ENCODE measurements at regions not wholly inside any gene's neighbourhood (a gene's known extent, or its start where the extent isn't known, plus 50 kb on each side); places are given as distances from the start of the nearest gene placed in this dataset.

DNA sequence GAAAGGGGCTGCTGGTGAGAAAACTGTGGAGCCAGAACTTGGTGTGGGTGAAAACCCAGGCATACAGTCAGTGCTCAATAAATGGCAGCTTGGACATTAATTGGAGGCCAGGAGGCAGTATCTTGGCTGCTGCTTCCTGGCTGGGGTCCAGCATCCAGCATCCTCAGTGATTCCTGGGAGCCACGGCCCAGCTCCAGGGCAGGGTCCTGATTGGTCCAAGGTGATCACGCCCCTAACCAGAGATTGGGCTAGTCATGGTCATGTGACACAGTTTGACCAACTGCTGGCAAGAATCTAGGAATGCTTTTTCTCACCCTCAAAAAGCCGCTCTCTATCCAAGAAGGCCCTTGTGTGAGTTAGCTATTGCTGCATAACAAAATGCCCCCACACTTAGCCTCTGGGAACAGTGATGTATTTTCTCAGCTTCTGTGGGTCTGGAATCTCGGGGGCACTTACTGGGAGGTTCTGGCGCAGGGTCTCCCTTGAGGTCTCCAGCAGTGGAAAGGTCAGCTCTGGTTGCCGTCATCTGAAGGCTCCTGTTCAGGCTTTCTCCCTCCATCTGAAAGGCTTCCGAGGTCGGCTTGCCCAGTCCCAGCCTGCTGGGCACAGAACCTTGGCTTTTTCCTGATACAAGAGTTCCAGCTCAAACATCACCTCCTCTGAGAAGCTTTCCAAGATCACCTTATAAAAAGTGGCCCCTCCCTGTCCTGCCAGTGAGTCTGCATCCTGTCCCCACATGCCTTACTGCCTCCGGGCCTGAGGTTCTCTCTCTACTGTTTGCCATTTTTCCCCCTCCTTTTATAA is 119.2 kb upstream of the NCOR2 start:
- DNase-seq = no peak

DNA sequence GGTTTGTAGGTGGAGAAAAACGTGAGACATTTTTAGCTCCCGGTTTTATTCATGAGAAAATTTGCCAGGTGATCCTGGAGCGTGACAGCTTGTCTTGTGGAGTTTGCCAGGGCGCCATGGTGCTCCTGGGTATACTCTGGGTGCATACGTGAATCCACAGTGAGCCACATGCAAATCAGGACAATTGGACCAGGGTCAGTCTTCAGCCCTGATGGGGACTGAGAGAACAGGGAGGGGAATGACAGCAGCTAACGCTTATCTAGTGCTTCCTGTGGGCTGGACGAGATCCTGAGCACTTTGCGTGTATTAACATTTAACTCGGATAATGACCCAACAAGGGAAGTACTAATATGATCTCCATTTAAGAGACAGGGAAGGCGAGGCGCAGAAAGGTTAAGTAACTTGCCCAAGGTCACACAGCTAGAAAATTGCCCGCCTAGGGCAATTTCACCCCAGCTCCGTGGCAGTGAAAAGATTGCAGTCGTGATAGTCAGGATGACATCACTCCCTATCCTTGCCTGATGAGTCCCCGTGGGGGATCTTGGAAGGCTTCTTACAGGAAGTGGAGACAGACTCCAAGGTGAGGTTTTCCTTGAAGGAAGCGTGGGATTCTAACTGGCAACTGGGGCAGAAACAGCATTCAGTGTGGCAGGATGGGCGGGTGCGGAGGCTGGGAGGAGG is 118.4 kb upstream of the NCOR2 start:
- no peak for DNase-seq

DNA sequence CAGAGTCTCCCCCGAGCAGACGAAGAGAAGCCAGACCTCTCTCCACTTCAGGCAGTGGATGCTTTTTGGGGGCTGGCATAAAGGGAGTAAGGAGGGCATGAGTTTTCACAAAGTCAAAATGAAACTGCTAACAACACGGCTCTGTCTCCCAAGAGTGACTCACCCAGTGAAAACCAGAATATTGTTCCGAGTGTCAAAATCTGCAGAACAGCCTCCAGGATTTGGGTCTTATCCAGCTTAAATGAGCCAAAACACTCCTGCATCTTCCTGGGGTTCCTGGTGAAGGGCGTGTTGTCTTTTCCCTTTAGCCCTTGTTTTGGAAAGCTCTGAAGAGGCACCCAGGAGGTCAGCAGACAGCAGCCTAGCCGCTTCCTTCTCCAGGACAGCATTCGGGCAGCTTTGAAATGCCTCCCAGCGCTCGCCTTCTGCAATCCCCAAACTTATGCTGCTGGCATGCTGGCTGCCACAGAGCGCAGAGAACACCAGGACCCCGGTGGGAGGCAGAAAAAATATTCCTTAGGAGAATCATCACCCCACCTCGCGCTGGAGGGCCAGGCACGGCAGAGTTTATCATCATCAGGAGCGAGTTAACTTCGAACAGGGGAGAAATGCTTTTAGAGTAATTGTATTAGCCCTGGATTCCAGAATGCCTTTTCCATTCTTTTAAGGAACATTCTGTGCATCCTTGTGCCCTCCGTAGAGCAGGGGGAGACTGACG is 117.7 kb upstream of the NCOR2 start:
- DNase-seq = no peak

DNA sequence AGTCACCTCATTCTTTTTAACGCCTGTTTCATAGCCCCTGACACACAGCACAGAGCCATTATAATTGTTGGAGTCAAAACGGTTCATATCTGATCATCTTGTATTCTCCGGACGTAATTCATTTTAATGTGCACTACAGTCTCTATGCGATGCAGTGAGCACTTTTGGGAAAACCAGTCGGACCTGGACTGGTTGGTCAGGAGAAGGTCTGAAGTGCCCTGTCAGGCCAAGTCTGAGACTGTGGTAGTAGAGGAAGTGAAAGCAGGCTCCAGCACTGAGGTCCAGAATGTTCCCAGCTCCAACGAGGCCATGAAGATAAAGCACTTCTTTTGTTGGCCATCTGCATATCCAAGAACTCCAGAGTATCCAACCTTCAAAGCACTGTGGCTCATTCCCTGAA is 117.1 kb upstream of the NCOR2 start:
- no peak for DNase-seq

DNA sequence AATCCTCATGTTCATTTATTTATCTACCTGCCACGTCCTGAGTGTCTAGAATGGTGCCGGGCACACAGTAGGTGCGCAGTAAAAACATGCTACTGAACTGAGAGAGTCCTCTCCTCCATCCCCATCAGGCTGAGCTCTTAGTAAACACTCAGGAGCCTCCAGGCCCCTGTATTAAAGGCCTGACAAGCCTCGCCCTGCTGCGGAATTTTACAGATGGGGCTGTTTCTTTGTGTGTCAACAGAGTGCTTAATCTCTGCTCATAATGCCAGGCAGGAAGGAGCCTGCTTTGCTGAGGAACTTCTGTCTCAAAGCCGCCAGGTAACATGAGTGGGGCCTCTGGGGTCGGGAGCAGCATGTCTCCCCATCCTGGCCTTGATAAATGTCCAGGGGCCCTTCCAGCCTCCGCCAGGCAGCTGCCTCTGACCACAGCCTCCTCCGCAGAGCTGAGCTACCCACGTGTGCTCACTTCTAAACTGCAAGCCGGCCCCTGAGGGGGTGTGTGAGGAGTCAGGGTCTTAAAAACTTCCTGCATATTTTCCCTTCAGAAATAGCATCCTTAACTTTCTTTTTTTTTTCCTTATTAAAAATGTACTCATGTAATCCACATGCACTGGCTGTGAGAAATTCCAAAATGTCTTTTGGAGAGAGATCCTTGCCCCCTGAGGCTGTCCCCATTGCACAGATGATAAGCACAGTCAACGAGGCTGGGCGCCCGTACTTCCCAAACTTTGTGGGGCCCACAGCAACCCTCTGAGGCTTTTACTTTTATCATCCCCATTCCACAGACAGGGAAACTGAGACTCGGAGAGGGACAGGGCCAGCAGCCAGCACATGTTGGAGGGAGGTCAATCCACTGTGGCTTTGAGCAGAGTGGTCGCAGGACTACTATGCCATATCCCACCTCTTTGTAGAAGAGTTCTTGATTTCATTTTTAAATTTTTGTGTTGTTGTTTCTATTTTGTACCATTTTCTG is 116.0 kb upstream of the NCOR2 start:
- DNase-seq = no peak

DNA sequence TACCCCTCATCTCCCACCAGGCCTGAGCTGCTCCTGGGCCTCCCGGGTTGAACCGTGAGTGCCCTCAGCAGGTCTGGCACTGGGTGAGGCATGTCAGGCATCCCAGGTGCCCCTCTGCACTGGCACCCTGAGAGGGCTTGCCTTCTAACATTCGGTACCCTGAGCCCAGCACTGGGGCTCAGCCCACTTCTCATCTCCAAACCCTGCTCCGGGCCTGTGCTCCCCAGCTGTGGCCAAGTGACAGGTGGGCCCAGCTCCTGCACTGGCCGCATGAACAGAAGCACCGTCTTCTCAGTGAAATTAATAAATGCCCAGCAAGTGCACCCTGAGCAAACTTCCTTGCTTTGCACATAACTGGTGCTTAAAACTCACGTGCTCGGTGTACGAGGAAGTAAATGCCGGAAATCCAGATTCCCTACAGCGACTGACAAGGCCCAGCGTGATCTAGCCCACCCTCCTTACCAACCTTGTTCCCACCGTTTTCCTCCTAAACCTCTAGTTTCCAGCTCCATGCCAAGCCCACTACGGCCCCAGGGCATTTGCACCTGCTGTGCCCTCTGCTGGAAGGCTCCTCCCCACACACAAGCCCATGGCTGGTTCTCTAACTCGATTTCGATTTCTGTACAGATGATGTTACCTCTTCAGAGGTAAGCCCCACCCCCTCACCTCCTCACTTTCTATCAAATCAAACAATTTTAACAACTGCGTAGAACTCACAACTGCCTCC is 115.2 kb upstream of the NCOR2 start:
- DNase-seq = no peak

GRCh38 chr12:124681779-124682391 is 114.5 kb upstream of the NCOR2 start:
- no peak for DNase-seq

DNA sequence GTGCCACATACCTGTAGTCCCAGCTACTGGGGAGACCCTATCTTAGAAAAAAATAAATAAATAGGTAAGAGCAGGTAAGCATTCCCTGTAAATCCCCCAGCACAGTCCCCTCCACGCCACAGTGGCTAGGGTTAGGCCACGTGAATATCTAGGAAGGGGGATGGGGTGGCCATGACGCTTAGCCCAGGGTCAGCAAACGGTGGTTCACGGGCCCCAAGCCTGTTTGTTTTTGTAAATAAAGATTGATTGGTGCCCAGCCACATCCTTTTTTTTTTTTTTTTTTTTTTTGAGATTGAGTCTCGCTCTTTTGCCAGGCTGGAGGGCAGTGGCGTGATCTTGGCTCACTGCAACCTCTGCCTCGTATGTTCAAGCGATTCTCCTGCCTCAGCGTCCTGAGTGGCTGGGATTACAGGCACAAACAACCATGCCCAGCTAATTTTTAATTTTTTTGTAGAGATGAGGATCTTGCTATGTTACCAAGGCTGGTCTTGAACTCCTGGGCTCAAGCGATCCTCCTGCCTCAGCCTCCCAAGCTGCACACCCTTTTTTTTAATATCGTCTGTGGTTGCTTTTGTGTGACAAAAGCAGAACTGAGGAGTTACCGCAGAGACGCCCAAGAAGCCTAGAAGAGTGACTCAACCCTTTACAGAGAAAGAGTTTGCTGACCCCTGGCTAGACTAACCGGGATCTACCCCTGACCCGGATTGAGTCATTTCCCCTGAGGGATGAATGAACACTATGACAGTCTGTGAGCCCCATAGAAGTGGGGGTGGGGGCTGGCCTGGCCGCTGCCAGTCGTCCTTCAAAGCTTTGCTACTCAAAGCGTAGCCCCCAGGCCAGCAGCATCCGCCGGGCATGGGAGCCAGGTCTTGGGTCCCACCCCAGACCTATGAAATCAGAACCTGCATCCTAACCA is 113.7 kb upstream of the NCOR2 start:
- DNase-seq = peak; percentile 51

GRCh38 chr12:124679533-124680371 is 112.3 kb upstream of the NCOR2 start:
- no peak for DNase-seq

- DNase-seq = no peak
These were observed 111.6 kb upstream of the NCOR2 start for GRCh38 chr12:124679047-124679446.

DNA sequence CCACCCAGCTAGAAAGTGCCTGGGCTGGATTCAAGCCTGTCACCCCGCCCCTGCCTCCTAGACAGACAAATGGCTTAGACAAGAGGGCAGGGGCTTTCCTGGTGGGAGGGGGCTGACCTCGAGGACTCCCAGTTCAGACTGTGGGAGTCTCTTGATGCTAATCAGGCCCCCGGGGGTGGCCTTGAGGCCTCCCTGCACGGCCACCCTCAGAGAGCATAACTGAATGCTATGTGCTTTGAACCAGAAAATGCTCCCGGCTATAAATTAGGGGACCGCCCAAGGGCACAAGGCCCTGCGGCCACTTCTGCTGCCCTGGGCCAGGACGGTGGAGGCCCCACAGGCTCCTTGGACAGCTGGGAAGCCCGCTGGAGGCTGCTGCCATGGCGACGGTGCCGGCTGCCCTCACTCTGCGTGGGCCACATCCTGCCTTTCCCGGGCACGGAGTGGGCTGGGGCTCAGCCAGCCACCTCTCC is 111.0 kb upstream of the NCOR2 start:
- peak; percentile 92 for DNase-seq

DNA sequence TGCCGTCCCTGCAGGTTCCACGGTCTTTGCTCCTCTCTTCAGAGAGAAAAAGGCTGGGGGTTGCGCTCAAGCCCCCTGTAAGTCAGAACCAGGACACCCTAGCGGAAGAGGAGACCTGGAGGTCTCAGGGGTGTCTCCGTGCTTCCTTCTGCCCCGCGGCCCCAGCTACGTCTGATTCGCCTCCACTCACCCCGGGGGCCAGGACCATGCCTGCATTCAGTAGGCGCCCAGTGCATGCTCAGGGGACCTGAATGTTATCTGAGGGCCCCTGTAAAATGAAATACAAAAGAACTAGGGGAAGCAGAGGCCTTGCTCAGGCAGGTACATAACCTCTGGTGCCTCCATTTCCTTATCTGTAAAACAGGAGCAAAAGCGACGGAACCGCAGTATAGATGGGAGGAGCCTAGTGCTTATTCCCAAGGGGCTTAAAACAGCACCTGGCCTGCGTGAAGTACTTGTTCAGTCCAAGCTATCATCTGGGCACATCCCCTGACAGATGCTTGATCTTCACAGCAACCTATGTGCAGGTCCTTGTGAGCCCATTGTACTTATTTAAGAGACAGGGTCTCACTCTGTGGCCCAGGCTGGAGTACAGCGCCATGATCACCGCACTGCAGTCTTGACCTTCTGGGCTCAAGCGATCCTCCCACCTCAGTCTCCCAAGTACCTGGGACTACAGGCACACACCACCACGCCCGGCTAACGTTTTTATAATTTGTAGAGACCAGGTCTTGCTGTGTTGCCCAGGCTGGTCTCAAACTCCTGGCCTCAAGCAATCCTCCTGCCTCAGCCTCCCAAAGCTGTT is 110.3 kb upstream of the NCOR2 start:
- DNase-seq = no peak

DNA sequence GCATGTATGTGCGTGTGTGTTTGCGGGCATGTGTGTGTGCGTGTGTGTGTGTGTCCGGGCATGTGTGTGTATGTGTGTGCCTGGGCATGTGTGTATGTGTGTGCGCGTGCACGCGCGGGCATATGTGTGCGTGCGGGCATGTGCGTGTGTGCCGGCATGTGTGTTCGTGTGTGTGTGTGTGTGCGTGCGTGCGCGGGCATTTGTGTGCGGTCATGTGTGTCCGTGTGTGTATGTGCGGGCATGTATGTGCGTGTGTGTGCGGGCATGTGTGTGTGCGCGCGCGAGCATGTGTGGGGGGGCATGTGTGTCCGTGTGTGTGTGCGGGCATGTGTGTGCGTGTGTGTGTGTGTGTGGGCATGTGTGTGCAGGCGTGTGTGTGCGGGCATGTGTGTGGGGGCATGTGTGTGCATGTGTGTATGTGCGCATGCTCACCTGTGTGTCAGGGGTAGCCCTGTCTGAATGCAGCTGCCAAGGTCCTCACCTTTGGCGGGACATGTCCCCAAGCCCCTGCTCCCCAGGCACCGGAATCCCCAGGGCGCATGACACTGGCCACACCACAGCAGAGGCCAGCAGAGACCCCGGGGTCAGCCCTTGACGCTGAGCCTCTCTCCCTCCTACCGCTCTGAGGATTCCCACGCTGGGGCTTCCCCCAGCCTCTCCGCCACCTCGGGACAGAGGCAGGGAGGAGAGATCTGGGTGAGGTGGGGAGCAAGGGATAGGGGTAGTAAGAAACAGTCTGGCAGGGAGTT is 109.5 kb upstream of the NCOR2 start:
- DNase-seq = no peak

- DNase-seq = peak; percentile 75
These were observed 108.7 kb upstream of the NCOR2 start for GRCh38 chr12:124675881-124676713.

GRCh38 chr12:124674937-124675336 is 107.5 kb upstream of the NCOR2 start:
- no peak for DNase-seq

GRCh38 chr12:124673801-124674617 is 106.6 kb upstream of the NCOR2 start:
- DNase-seq = peak; percentile 79

Measured in retina (tissue), 1 donor.